ENCODE measurements at regions not wholly inside any gene's neighbourhood (a gene's known extent, or its start where the extent isn't known, plus 50 kb on each side); places are given as distances from the start of the nearest gene placed in this dataset.

DNA sequence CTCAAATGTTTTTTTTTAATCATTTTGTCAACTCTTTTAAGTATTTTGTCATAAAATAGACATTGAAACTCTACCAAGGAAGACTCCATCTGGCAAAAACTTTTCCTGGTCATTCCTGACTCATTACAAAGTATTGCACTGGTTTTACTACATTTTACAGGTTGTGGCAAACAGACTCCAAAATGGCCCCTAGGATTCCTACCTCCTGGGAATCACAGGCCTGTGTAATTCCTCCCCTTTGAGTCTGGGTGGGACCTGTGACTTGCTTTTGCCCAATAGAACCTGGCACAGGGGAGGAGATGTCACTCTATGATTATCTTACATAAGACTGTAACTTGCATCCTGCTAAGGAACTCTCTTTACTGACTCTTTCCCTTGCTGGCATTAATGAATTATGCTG lies 123.6 kb upstream of the KCNJ6 start:
- TF ChIP-seq EZH2 (IDR thresholded peaks at IDR 0.05; ENCODE audit: insufficient read depth, poor library complexity, severe bottlenecking) = no peak
- no peak for TF ChIP-seq EZH2phosphoT487 (IDR thresholded peaks at IDR 0.05; ENCODE audit: insufficient read depth, low read depth)
